ENCODE measurements at regions not wholly inside any gene's neighbourhood (a gene's known extent, or its start where the extent isn't known, plus 50 kb on each side); places are given as distances from the start of the nearest gene placed in this dataset.

DNA sequence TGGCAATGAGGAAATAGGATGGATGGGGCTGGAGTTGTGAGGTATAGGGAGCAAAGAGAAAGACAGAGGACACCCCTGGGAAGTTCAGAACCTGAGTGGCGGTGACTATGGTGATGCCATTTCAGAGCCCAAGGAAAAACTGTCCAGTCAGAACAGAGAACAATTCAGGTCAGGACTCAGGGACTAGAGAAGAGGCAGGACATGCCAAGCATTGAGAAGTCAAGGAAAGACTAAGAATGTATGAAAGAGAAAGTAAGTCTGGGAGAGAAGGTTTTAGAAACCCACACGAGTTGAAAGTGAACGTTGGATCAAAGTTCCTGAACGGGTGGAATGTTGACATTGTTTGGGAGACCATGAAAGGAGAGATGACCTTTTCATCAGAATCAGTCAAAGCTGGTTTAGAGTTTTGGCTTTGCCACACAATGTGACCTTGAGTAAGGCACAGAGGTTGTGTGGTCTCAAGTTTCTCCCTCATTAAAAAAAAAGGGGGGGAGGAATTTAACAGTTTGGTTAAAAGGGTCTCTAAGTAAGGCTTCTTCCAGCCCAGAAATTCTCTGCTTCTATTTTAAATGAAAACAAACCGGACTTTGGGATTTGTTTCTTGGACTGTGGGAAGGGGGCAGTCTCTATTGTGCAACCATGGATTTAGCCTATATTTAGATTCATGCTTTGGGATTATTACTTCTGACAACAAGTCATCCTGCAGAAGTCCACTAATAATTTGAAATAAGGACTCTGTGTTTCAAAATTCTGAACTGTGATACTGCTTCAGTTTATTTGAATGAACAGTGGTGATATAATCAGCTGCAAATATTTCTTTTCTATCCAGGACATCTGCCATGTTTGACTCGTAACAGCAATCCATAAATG lies 315.9 kb upstream of the TBL1XR1 start:
- no peak for DNase-seq (ENCODE audit: low read depth, low spot score)

DNA sequence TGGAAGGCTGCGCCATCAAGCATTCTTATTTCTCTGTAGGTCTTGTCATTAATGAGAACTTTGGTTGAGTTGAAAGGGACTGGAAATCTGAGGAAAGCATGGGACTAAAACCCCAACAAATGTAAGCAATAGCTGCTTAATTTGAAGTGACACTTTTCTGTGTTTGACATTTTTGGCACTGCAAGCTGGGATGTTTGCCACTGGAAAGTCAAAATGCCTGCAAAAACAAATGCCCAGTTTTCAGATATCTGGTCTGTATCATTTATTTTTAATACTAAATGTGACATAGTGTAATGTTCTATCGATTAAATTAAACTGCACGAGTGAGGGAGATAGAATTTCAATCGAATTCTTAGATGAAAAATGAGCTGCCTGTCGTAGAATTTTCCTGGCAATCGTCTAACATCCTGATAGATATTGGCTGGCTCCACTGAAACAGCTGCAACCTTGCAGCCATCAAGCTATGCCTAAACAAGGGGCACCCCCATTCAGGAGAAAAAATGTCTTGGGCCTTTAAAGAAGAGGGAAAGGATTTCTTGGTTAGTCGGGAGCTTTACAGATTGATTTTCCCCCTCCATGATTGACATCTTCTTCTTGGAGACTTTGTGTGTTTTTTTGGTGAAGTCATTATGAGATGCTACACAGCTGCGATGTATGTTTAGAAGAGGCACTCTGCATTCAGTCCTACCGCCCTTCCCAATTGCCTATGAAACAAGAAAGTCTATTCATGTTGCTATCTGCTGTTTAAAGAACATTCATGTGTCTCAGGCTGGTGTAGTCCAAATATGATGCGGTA lies 316.7 kb upstream of the TBL1XR1 start:
- no peak for DNase-seq (ENCODE audit: low read depth, low spot score)

DNA sequence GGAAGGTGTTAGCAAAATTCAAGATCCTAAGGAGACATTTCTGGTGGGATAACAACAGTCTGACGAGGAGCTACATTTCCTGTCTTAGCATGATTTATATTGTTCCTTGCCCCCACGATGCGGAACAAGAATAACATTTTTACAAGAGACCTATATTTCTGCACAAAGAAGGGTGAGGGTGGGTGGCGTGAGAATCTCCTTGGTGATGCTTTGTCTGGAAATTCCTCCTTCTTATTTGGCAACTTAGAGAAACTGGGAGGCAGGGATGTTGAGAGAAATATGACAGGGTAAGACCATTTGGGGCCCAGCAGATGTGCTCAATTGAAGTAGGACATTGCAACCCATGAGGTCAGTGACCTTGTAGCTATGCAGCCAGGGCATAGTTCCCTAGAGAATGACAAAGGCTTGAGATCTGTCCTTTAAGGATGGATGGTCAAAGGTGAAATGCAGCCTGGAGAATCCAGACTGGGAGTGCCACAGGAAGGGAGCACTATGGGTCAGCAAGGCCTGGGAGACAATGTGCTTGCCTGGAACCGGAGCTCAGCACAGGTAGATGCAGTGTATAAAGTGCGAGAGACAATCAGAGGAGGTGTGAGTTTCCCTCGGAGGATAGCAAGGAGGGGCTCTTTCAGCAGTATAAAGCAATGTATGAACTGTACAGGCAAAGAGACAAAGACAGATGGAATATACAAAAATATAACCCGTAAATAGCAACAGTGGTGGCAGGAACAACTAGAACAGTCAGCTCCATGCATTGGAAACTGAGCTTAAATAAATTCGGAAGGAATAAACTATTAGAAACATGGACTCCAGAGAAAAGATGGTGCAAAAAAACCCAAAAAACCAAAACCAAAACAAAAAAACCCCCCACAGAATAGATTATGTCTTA lies 317.6 kb upstream of the TBL1XR1 start:
- DNase-seq (ENCODE audit: low read depth, low spot score): no peak

DNA sequence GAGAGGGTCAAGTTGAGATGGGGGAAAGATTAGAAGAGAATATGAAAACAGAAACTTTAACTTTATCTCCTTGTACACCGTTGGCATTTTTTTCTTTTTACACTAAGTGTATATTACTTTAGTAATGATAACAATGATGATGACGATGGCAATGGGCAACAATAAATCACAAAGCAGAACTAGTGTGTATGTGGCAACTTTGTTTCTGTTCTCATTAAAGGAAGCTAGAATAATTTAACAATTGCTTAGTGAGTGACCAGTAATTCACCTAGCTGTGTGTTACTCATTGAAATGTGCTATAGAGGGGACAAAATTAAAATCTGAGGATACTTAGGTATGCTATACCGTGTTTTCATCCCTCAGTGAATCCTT lies 318.5 kb upstream of the TBL1XR1 start:
- DNase-seq (ENCODE audit: low read depth, low spot score): no peak

DNA sequence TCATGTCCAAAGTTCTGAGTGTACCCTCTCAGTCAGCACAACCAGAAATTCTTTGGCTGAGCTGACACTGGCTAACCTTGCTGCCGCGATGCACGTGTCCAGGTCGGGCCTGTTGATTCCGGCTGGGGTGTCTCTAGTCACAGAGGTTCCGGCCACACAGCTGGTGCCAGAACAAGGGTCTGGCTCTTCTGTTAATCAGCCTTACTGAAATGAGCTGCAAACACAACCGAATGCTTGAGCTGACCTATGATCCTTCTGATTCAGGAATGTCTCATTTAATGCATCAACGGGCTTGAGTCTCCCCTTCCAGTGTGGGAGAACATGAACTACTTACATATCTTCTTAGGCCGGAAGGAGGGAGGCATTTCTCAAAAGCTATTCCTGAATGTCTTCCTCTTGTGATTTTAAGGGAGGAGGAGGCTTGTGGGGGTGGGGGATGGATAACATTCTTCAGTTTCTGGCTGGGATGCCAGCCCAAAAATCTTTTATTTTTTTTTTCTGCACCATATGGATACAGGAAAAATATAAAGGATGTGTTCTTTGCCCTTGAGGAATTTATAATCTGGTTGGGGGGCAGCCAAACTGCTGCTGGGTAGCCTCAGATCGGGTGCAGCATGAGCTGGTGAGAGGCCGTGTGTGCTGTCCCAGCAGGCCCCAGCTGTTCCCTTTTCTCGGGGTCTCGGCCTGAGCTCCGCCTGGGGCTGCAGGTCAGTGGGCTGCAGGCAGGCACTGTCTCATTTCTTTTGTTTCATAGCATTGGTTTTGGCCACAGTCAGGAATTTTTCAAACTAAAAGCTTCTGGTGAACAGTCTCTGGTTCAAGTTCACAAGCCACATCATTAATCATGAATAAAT lies 319.1 kb upstream of the TBL1XR1 start:
- peak; percentile 66 for DNase-seq (ENCODE audit: low read depth, low spot score)

DNA sequence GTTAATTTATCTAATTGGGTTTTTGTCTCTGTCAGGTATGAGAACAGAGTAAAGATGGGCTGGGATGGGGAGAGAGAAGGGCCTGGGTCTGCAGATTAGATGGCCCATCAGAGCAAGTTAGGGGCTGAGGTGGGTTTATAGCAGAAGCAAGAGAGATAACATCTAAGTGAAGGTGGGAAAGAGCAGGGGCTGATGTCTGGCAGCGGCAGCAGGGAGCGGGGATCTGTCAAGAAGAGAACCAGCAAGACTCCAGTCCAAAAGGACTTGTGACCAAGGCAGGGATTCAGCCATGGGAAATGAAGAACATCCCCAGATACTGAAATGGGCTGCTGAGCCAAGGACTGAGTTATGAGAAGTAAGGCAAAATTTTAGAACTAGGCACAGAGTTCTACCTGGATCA lies 320.6 kb upstream of the TBL1XR1 start:
- no peak for DNase-seq (ENCODE audit: low read depth, low spot score)

DNA sequence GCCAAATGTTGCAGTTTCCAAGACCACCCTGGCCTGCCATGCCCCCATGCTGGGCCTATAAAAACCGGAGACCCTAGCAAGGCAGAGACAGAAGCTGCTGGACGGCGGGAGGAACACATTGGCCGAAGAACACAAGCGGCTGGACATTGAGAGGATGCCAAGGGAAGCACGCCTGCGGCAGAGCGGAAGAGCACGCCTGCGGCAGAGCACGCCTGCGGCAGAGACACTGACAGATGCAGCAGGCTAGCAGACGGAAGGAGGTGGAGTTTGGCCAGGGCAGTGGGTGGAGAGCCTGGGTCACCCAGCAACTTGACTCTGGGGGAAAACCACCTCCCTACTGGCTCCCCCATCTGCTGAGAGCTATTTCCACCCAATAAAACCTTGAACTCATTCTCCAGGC lies 322.3 kb upstream of the TBL1XR1 start:
- DNase-seq (ENCODE audit: low read depth, low spot score): no peak

DNA sequence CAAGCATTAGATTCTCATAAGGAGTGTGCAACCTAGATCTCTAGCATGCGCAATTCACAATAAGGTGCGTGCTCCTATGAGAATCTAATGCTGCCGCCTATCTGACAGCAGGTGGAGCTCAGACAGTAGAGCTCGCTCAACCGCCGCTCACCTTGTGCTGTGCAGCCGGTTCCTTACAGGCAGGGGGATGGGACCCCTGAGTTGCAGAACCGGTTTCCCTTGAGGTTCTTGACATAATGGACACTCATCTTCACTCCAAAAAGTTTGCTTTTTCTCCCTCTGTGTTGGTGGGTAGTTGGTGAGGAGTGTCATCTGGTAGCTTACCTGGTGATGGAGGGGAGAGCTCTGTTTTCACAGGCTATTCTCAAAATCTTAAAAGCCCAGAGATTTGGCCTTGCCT lies 324.0 kb upstream of the TBL1XR1 start:
- DNase-seq (ENCODE audit: low read depth, low spot score): no peak

DNA sequence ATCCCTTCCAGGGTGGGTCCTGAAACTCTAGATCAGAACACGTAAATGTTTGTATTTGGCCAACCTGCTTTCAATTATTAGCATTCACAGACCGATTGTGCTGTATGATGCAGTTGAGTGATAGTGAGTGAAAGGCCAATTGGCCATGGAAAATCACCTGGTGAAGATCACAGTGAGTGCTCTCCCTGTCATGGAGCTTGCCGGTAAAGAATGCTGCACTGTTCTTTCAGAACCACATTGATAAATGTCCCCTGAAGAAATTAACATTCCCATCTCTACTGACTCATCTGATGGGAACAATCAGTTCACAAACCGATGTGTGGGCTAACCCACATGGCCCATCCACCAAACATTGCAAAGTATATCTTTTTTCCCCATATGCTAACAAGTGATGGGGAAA lies 324.8 kb upstream of the TBL1XR1 start:
- no peak for DNase-seq (ENCODE audit: low read depth, low spot score)

DNA sequence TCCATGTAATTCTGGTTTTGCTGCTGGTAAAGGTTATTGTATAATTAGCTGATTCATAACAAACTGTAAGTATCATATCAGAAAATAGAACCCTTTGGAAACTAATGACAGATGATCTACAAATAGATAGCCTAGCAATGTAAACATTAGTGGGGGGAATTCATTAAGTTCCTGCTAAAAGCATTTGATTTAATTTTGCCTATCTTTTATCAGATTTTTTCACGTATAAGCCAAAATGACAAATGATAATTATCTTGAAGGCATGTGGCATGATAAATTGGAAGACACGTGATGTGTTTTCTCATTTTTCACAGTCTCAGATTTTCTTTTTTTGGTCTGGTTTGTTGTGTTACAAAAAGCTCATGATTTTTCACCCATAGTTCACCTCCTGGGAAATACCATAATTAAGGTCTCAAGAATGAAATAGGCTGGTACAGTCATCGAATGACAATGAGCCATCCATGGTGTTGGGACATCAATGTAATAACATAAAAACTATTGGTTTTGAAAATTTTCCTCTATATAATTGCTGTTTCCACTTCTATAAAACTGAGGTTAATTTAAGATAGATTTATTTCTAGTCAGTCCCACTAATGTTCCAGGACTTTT lies 325.9 kb upstream of the TBL1XR1 start:
- no peak for DNase-seq (ENCODE audit: low read depth, low spot score)

DNA sequence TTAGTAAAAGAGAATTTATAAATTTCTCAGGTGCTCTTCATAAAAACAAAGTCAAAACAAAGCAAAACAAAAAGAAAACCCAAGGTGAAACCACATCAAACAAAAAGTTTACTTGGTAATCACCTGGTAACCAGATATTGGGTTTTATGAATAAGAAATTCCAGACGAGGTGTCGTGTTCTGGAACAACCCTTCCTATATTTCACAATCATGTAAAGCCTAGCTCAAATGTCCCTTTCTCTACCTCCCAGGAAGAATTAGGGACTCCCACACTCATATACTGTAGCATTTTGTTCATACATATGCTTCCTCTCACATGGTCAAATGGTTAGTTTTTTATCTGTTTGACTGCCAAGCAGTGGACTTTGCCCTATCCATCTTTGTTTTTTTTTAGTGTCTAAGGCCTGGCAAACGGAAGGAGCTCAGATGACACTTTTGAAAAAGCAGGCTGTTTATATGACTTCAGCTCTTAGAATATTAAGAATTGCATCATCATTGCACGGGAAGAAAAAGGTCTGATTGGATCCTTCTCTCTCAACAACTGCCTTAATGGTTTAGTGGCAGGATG lies 326.7 kb upstream of the TBL1XR1 start:
- DNase-seq (ENCODE audit: low read depth, low spot score): no peak

DNA sequence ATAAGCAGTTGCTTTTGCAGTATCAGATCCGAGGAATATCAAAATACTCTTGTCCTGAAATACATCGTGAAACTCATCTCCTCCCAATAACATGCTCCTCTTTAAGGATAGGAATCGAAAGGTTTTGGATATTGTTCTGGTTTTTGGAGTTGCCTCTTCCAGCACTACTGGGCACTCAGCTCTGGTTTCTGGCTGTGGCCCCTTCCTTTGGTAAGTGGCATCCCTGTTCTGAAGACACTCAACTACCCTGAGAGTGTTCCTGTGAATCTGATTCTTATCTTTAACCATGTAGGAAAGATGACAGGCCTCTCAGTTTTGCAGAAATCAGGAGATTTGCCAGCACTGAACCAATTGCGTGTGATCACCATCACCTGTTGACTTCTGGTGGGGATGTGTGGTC lies 327.5 kb upstream of the TBL1XR1 start:
- DNase-seq (ENCODE audit: low read depth, low spot score): no peak

DNA sequence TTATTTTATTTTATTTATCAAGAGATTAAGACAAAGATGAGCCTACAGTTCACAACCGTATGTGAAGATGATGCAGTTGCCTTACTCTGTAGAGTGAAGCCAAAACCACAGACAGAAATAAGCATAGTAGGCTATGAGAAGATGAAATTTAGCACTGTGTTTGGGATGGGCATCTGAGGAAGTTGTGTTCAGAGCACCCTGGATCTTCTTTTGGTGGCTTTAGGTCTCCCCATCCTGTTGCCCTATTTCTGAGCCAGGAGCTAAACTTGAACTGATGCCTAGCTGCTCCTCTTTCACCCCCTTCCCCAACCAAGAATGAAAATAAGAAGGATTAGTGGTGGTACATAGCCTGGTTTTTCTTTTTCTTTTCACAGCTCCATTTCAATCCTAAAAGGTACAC lies 328.1 kb upstream of the TBL1XR1 start:
- no peak for DNase-seq (ENCODE audit: low read depth, low spot score)

DNA sequence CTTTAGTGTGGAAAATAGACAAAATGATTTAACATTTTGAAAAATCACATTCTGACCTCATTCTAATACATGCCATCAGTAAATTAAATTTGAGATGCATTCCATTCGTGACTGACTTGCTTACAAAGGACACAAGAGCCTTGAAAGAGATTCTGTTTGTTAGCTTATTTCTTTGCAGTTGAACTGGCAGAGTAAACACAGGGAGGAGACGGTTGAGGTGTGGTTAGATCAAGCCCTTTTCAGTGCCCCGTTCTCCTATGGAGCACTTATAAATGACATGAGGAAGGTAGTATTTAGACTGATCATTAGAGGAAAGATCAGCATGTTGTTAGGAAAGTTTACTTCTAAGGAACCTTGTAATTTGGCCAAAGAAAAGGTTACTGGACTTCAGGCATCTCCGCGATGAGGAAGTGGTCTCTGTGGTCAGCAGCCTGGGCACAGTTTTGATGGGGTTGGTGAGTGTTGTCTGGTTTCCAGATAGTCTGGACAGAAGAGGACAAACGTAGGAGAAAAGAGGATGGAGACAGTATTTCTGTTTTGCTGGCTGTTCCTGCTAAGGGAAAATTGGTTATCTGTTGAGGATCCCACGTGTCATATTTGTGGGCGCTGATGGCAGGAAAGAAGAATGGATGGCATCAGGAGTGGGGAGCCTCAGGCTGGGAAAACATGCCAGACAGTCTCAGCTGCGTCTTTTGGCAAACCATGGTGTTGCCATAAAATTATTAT lies 328.9 kb upstream of the TBL1XR1 start:
- no peak for DNase-seq (ENCODE audit: low read depth, low spot score)

DNA sequence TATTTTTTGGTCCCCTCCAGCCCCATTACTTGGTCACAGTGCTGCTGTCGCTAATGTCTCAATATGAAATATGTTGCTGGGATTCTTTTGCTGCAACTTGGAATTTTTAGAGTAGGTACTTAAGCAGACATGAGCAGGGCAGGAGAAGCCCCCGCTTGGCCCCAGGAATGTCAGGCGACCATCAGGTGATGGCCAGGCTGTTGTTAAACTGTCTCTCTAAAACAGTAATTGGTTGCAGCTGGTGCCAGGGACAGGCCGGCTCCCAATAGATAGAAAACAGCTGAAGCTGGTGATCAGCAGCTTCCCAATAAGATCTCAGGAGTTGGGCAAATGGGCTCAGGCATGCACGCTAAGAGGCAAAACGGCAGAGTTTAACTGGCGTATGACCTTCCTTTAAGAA lies 329.9 kb upstream of the TBL1XR1 start:
- no peak for DNase-seq (ENCODE audit: low read depth, low spot score)

DNA sequence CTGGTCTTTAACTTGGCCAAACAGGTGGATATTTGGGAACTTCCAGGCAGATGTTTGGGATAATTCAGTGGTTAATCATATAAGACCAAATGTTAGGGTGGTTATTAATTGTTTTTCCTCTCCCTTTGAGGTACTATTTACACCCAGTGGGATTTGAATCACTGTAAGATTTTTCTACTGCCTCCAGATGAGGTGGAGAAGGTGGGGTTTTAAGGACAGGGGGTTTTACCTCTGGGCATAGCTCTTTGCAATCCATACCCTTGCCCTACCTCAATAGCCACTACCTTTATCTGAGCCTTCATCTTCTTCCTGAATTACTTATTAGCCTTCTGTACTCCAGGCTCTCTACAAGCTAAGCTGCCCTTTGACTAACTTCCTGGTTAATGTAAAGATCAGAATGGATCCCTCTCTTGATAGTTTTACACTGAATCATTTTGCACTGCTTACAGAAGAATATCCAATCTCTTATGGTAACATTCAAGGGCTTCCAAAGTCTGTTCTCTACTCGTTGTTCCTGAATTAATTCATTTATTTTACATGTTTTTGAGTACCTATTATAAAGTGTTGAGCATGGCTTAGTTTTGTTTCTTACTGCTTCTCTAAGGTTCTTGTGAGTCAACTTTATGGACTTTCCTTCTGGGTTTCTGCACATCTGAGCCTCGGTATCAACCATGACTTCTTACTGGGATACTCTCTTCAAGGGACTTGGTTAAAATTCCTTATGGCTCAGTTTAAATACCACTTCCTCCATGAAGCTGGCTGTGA lies 331.2 kb upstream of the TBL1XR1 start:
- DNase-seq (ENCODE audit: low read depth, low spot score): no peak

DNA sequence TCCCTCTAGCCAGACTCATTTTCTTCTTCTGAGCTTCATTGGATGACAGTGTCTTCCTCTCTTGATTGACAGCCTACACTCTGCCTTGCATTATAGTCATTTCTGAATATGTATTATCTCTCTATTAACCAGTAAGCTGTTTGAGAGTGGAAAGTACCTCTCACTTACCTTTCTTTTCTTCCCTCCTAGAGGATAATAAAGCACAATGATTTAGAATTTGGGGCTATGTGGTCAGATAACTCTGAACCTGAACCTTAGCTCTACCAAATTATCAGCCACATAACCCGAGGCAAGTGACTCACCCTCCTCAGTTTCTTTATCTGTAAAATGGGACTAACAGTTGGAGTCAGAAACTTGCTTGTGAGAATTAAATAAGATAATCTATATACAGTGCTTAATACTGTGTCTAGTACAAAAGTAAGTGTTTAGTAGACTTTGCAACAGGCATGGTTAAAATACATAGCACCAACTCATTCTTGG lies 331.8 kb upstream of the TBL1XR1 start:
- DNase-seq (ENCODE audit: low read depth, low spot score): no peak

DNA sequence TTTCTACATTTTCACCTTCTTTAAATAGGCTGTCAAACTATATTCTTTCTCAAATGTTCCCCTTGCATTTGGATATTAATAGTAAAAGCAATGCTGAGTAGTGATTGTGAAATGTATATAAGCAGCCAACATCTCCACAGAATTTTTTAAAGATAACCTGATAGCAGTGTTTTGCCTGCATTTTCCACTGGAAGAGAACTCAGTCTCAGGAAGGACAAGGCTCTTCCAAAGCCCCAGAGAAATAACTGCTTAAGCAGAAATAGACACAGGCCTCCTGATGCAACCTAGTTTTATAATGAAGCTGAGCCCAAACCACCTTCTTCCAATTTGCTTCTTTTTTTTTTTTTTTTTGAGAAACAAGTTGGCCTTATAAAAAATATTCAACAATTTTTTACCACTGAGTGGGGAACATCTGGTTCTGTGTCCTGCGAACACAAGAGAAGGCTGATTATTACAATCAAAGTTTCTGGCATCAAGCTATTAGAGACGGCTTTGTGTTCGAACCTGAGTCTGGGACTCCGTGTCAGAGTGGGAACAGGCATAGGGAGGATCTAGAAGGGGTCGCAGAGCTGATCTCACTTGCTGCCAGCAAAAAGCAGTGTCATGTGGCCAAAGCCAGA lies 332.5 kb upstream of the TBL1XR1 start:
- no peak for DNase-seq (ENCODE audit: low read depth, low spot score)
